MCF 10A (cell line): ENCODE measurements at regions not wholly inside any gene's neighbourhood (a gene's known extent, or its start where the extent isn't known, plus 50 kb on each side); places are given as distances from the start of the nearest gene placed in this dataset.
"Not testable (repeated sequence)": the region's sequence is repeated elsewhere in the genome, so short reads cannot be mapped to it uniquely, and the experiment has no call there.

Experiments used
- BruUV-seq: library from RNA; stranded (reverse); fragments of 400-500 nt; replicated peaks from 2 replicates; lab custom pipeline; 2021; lab: Mats Ljungman, UMichigan
- CTCF ChIA-PET: fragments of 300-600 bp; sonication (Branson Sonifier 250); formaldehyde crosslinking; extraction: SDS; loops from one replicate; lab custom pipeline; 2021; ENCODE audit warnings: antibody characterized with exemption, inconsistent platforms; lab: Yijun Ruan, JAX
- POLR2A ChIA-PET: fragments of 300-600, 350-650 bp; sonication (Branson Sonifier 250); formaldehyde crosslinking; extraction: SDS; loops from one replicate; lab custom pipeline; 2020; ENCODE audit warnings: antibody characterized with exemption, inconsistent platforms; lab: Yijun Ruan, JAX
- DNase-seq: peaks from one replicate; pipeline ENCODE4 v3.0.0-alpha.2; 2018; ENCODE audit not compliant: unreplicated experiment
- H3K27ac Mint-ChIP-seq: one replicate; pipeline ENCODE4 v1.8.0; 2022; ENCODE audit warnings: mild to moderate bottlenecking, low read depth, mixed read lengths; ENCODE audit not compliant: unreplicated experiment
- H3K27me3 Mint-ChIP-seq: one replicate; pipeline ENCODE4 v1.8.0; 2022; ENCODE audit warnings: mixed read lengths; ENCODE audit not compliant: insufficient read depth, unreplicated experiment
- H3K36me3 Mint-ChIP-seq: one replicate; pipeline ENCODE4 v1.8.0; 2022; ENCODE audit warnings: mild to moderate bottlenecking, moderate library complexity, mixed read lengths; ENCODE audit not compliant: insufficient read depth, unreplicated experiment
- H3K4me1 Mint-ChIP-seq: one replicate; pipeline ENCODE4 v1.8.0; 2022; ENCODE audit warnings: mixed read lengths; ENCODE audit not compliant: insufficient read depth, unreplicated experiment
- H3K4me3 Mint-ChIP-seq: one replicate; pipeline ENCODE4 v1.8.0; 2022; ENCODE audit warnings: mild to moderate bottlenecking, moderate library complexity, mixed read lengths; ENCODE audit not compliant: unreplicated experiment
- H3K9me3 Mint-ChIP-seq: one replicate; pipeline ENCODE4 v1.8.0; 2022; ENCODE audit warnings: mixed read lengths; ENCODE audit not compliant: unreplicated experiment
- intact Hi-C: fragments of 100-400 bp; cut with micrococcal nuclease; formaldehyde crosslinking; loops from 2 replicates; pipeline ENCODE4 v1.14.1; 2022
- TF ChIP-seq, protein P1 (sequence below): fragments of 200-600 bp; IDR thresholded peaks from one replicate; pipeline ENCODE4 v1.8.0; 2022; ENCODE audit warnings: antibody characterized with exemption, mild to moderate bottlenecking; ENCODE audit not compliant: unreplicated experiment

GRCh38 chr14:106410229-106410628 lies 883.8 kb downstream of the TMEM121 start:
- H3K4me1 Mint-ChIP-seq, H3K36me3 Mint-ChIP-seq, BruUV-seq, intact Hi-C loops, H3K9me3 Mint-ChIP-seq, H3K27ac Mint-ChIP-seq, H3K27me3 Mint-ChIP-seq, DNase-seq, H3K4me3 Mint-ChIP-seq, POLR2A ChIA-PET: not testable (repeated sequence)
- CTCF ChIA-PET: interaction anchor here (0.7 kb wide), 2 partner anchors 10 to 466 kb away, joined by 4 to 5 read pairs; no protein-coding TSS in a partner anchor
- TF ChIP-seq, protein P1, sequence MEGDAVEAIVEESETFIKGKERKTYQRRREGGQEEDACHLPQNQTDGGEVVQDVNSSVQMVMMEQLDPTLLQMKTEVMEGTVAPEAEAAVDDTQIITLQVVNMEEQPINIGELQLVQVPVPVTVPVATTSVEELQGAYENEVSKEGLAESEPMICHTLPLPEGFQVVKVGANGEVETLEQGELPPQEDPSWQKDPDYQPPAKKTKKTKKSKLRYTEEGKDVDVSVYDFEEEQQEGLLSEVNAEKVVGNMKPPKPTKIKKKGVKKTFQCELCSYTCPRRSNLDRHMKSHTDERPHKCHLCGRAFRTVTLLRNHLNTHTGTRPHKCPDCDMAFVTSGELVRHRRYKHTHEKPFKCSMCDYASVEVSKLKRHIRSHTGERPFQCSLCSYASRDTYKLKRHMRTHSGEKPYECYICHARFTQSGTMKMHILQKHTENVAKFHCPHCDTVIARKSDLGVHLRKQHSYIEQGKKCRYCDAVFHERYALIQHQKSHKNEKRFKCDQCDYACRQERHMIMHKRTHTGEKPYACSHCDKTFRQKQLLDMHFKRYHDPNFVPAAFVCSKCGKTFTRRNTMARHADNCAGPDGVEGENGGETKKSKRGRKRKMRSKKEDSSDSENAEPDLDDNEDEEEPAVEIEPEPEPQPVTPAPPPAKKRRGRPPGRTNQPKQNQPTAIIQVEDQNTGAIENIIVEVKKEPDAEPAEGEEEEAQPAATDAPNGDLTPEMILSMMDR: peak; percentile 22

DNA sequence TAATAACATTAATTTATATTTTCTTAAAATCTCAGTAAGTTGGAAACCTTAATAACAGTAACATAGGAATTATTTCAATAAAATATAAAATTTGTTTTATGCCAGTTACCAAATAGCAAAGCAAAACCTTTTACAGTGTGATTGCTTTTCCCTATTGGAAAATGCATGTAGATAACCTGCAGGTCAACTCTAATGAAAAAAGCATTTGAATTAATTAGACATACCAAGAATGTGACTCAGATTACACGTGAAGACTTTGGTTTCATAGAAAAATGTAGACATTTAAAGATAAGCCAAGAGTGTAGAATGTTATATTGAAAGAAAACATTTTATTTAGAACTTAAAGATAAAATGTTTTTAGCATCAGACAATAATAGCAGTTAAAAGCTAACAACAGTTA lies 888.1 kb downstream of the TMEM121 start:
- H3K27ac Mint-ChIP-seq: no peak overlapping the region
- no peaks in the 10 kb centered on the region for H3K4me1 Mint-ChIP-seq
- TF ChIP-seq, protein P1: no peak
- ChIA-PET CTCF (no interaction called here), POLR2A (interaction anchor here (0.8 kb wide), 1 partner anchor 11 kb away, joined by 3 read pairs; no protein-coding TSS in a partner anchor)
- H3K27me3 Mint-ChIP-seq: peaks cover 15% of the 10 kb centered on the region
- H3K36me3 Mint-ChIP-seq: no peaks in the 10 kb centered on the region
- no peak overlapping the region for H3K4me3 Mint-ChIP-seq
- BruUV-seq: no TSS peak
- intact Hi-C loops: no loop called here
- no peak for DNase-seq
- no peaks in the 10 kb centered on the region for H3K9me3 Mint-ChIP-seq

DNA sequence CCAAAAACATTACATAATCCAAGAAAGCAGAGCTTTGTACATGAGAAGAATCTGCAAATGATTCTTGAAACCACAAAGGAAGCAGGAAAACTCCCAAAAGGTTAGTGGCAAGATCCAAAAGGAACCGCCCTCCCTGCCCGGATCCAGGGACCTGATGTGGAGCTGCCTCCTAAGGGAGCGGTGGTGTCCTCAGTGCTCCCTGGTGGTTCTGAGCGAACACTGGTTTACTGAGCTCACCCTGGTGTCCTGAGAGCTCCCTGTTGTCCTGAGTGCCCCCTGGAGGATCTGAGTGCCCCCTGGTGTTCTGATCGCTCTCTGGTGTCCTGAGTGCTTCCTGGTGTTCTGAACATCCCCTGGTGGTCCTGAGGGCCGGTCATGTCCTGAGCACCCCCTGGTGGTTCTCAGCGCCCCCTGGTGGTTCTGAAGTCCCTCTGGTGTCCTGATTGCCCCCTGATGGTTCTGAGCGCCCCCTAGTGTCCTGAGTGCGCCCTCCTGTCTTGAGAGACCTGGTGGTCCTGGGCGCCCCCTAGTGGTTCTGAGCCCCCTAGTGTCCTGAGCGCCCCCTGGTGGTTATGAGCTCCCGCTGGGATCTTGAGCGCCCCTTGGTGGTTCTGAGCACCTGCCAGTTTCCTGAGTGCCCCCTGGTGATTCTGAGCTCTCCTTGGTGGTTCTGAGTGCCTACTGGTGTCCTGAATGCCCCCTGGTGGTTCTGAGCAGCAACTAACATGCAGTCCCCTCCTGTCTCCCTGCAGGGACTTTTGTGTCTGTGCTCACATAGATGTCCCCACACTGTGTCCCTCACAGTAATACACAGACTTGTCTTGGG lies 891.1 kb downstream of the TMEM121 start:
- CTCF ChIA-PET: interaction anchor here (0.5 to 2.1 kb wide), 14 partner anchors 7 to 108 kb away, joined by 3 to 7 read pairs (median 3); no protein-coding TSS in a partner anchor
- peak; percentile 19 for DNase-seq
- TF ChIP-seq, protein P1: peak; percentile 79
- no TSS peak for BruUV-seq
- no peaks in the 10 kb centered on the region for H3K9me3 Mint-ChIP-seq
- no peaks in the 10 kb centered on the region for H3K4me1 Mint-ChIP-seq
- no peaks in the 10 kb centered on the region for H3K36me3 Mint-ChIP-seq
- POLR2A ChIA-PET: no interaction called here
- H3K27me3 Mint-ChIP-seq: peaks cover 21% of the 10 kb centered on the region
- intact Hi-C loops: no loop called here
- no peak overlapping the region for H3K4me3 Mint-ChIP-seq
- H3K27ac Mint-ChIP-seq: no peak overlapping the region

DNA sequence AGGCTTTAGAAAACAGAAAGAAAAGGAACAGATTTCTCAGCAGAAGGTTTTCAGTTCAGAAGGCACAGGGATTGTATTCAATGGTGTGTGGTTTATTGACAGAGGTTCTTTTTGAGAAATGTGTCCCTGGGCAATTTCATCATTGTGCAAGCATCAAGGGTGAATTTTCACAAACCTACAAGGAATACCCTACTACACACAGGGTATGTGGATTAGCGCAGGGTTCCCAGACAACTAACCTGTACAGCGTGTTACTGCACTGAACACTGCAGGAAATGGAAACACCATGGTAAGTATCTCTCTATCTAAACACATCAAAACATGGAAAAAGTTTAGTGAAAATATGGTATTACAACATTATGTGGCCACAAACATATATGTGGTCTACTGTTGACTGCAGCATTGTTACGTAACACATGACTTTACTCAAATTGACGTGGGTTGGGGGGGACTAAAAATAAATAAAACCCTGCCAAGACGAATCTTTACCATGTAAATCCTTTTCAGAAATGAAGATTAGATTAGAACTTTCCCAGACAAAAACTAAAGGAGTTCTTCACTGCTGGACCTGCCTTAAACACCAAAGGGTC lies 893.1 kb downstream of the TMEM121 start:
- Mint-ChIP-seq H3K9me3 (no peaks in the 10 kb centered on the region), H3K27me3 (peaks cover 39% of the 10 kb centered on the region), H3K4me3 (no peak overlapping the region), H3K36me3 (no peaks in the 10 kb centered on the region), H3K27ac (no peak overlapping the region), H3K4me1 (no peaks in the 10 kb centered on the region)
- ChIA-PET CTCF (interaction anchor here (0.7 to 1.8 kb wide), 2 partner anchors 12 to 881 kb away, joined by 3 to 4 read pairs; no protein-coding TSS in a partner anchor), POLR2A (no interaction called here)
- intact Hi-C loops: no loop called here
- DNase-seq: no peak
- TF ChIP-seq, protein P1: no peak
- BruUV-seq: no TSS peak
